Muscle layer of duodenum (tissue), 2 donors: ENCODE measurements at regions not wholly inside any gene's neighbourhood (a gene's known extent, or its start where the extent isn't known, plus 50 kb on each side); places are given as distances from the start of the nearest gene placed in this dataset.
"Not testable (repeated sequence)": the region's sequence is repeated elsewhere in the genome, so short reads cannot be mapped to it uniquely, and the experiment has no call there.

ENCODE experiments used
- H3K27ac ChIP-seq: one replicate; pipeline ENCODE4 v1.7.0; 2013; ENCODE audit warnings: mild to moderate bottlenecking, low read length
- H3K27me3 ChIP-seq: one replicate; pipeline ENCODE4 v1.7.0; 2013; ENCODE audit warnings: low read depth, mild to moderate bottlenecking, control low read depth, low read length
- H3K36me3 ChIP-seq, 2 donors: one replicate each; pipeline ENCODE4 v1.7.0; 2013; ENCODE audit warnings: low read length in 2 of 2, control low read depth in 1 of 2, mild to moderate bottlenecking in 1 of 2; ENCODE audit not compliant: insufficient read depth in 2 of 2, control insufficient read depth in 1 of 2
- H3K4me1 ChIP-seq, 2 donors: one replicate each; pipeline ENCODE4 v1.7.0; 2013; ENCODE audit warnings: low read length in 2 of 2, mild to moderate bottlenecking in 2 of 2, control low read depth in 1 of 2, moderate library complexity in 1 of 2; ENCODE audit not compliant: insufficient read depth in 2 of 2, control insufficient read depth in 1 of 2
- H3K4me3 ChIP-seq, 2 donors: one replicate each; pipeline ENCODE4 v1.7.0; 2013; ENCODE audit warnings: low read length in 2 of 2, low read depth in 1 of 2, mild to moderate bottlenecking in 1 of 2
- H3K9me3 ChIP-seq, 2 donors: one replicate each; pipeline ENCODE4 v1.7.0; 2013; ENCODE audit warnings: low read length in 2 of 2, control low read depth in 1 of 2, mild to moderate bottlenecking in 1 of 2; ENCODE audit not compliant: control insufficient read depth in 1 of 2
- donor health status: healthy.

GRCh38 chr1:114242531-114243210 lies 89.0 kb upstream of the SYT6 start:
- not testable (repeated sequence) for H3K36me3 ChIP-seq, H3K4me1 ChIP-seq, H3K4me3 ChIP-seq, H3K27me3 ChIP-seq, H3K9me3 ChIP-seq, H3K27ac ChIP-seq

- H3K4me3 ChIP-seq = no peak overlapping the region
- no peak overlapping the region for H3K27ac ChIP-seq
- H3K27me3 ChIP-seq = no peaks in the 10 kb centered on the region
- H3K36me3 ChIP-seq = no peaks in the 10 kb centered on the region
- peaks cover 0 to 2% of the 10 kb centered on the region in 2 donors for H3K9me3 ChIP-seq
- H3K4me1 ChIP-seq = no peaks in the 10 kb centered on the region
These were observed 84.4 kb upstream of the SYT6 start for GRCh38 chr1:114238053-114238452.

GRCh38 chr1:114236517-114236916 lies 82.8 kb upstream of the SYT6 start:
- no peak overlapping the region for H3K27ac ChIP-seq
- peaks cover 0 to 2% of the 10 kb centered on the region in 2 donors for H3K9me3 ChIP-seq
- H3K4me3 ChIP-seq = no peak overlapping the region
- H3K27me3 ChIP-seq = no peaks in the 10 kb centered on the region
- H3K36me3 ChIP-seq = no peaks in the 10 kb centered on the region
- no peaks in the 10 kb centered on the region for H3K4me1 ChIP-seq

- H3K36me3 ChIP-seq = no peaks in the 10 kb centered on the region
- no peaks in the 10 kb centered on the region for H3K4me1 ChIP-seq
- no peak overlapping the region for H3K4me3 ChIP-seq
- no peak overlapping the region for H3K27ac ChIP-seq
- no peaks in the 10 kb centered on the region for H3K27me3 ChIP-seq
- H3K9me3 ChIP-seq = peaks cover 0 to 2% of the 10 kb centered on the region in 2 donors
These were observed 82.3 kb upstream of the SYT6 start for GRCh38 chr1:114235960-114236359.

- Histone ChIP-seq H3K4me1 (no peaks in the 10 kb centered on the region), H3K27me3 (no peaks in the 10 kb centered on the region), H3K27ac (no peak overlapping the region), H3K36me3 (no peaks in the 10 kb centered on the region), H3K9me3 (peaks cover 0 to 2% of the 10 kb centered on the region in 2 donors), H3K4me3 (no peak overlapping the region)
These were observed 81.6 kb upstream of the SYT6 start for GRCh38 chr1:114235281-114235680.

GRCh38 chr1:114234408-114235124 lies 80.9 kb upstream of the SYT6 start:
- H3K27ac ChIP-seq = no peak overlapping the region

GRCh38 chr1:114232691-114233090 lies 79.0 kb upstream of the SYT6 start:
- H3K9me3 ChIP-seq = no peaks in the 10 kb centered on the region
- H3K4me1 ChIP-seq = no peaks in the 10 kb centered on the region
- H3K36me3 ChIP-seq = no peaks in the 10 kb centered on the region
- H3K27me3 ChIP-seq = no peaks in the 10 kb centered on the region
- H3K4me3 ChIP-seq = no peak overlapping the region
- no peak overlapping the region for H3K27ac ChIP-seq

More at GRCh38 chr1:114234408-114235124, 80.9 kb upstream of the SYT6 start:
- Histone ChIP-seq H3K4me1 (no peaks in the 10 kb centered on the region), H3K27me3 (no peaks in the 10 kb centered on the region), H3K9me3 (no peaks in the 10 kb centered on the region), H3K4me3 (no peak overlapping the region), H3K36me3 (no peaks in the 10 kb centered on the region)

- H3K9me3 ChIP-seq = no peaks in the 10 kb centered on the region
- H3K27ac ChIP-seq = no peak overlapping the region
- no peaks in the 10 kb centered on the region for H3K4me1 ChIP-seq
- no peak overlapping the region for H3K4me3 ChIP-seq
- no peaks in the 10 kb centered on the region for H3K27me3 ChIP-seq
- no peaks in the 10 kb centered on the region for H3K36me3 ChIP-seq
These were observed 77.6 kb upstream of the SYT6 start for GRCh38 chr1:114231301-114231700.

- Histone ChIP-seq H3K27ac (no peak overlapping the region), H3K4me3 (no peak overlapping the region), H3K27me3 (no peaks in the 10 kb centered on the region), H3K4me1 (peaks cover 0 to 6% of the 10 kb centered on the region in 2 donors), H3K9me3 (no peaks in the 10 kb centered on the region), H3K36me3 (no peaks in the 10 kb centered on the region)
These were observed 75.7 kb upstream of the SYT6 start for GRCh38 chr1:114229368-114229767.

GRCh38 chr1:114227059-114227458 lies 73.4 kb upstream of the SYT6 start:
- Histone ChIP-seq H3K36me3 (no peaks in the 10 kb centered on the region), H3K9me3 (no peaks in the 10 kb centered on the region), H3K27me3 (no peaks in the 10 kb centered on the region), H3K4me3 (no peak overlapping the region), H3K4me1 (peaks cover 3 to 14% of the 10 kb centered on the region in 2 donors), H3K27ac (no peak overlapping the region)

GRCh38 chr1:114224196-114224907 lies 70.7 kb upstream of the SYT6 start:
- no peaks in the 10 kb centered on the region for H3K36me3 ChIP-seq
- no peaks in the 10 kb centered on the region for H3K27me3 ChIP-seq
- no peak overlapping the region for H3K27ac ChIP-seq
- peaks cover 3 to 14% of the 10 kb centered on the region in 2 donors for H3K4me1 ChIP-seq
- no peak overlapping the region for H3K4me3 ChIP-seq
- H3K9me3 ChIP-seq = no peaks in the 10 kb centered on the region
